Activated CD4-positive, alpha-beta T cell treated with anti-CD3 and anti-CD28 coated beads for 1 hour (primary cell): ENCODE measurements at regions not wholly inside any gene's neighbourhood (a gene's known extent, or its start where the extent isn't known, plus 50 kb on each side); places are given as distances from the start of the nearest gene placed in this dataset.
"Not testable (repeated sequence)": the region's sequence is repeated elsewhere in the genome, so short reads cannot be mapped to it uniquely, and the experiment has no call there.

Experiments used
- DNase-seq: peaks from one replicate; pipeline ENCODE4 v3.0.0-alpha.2; 2020

DNA sequence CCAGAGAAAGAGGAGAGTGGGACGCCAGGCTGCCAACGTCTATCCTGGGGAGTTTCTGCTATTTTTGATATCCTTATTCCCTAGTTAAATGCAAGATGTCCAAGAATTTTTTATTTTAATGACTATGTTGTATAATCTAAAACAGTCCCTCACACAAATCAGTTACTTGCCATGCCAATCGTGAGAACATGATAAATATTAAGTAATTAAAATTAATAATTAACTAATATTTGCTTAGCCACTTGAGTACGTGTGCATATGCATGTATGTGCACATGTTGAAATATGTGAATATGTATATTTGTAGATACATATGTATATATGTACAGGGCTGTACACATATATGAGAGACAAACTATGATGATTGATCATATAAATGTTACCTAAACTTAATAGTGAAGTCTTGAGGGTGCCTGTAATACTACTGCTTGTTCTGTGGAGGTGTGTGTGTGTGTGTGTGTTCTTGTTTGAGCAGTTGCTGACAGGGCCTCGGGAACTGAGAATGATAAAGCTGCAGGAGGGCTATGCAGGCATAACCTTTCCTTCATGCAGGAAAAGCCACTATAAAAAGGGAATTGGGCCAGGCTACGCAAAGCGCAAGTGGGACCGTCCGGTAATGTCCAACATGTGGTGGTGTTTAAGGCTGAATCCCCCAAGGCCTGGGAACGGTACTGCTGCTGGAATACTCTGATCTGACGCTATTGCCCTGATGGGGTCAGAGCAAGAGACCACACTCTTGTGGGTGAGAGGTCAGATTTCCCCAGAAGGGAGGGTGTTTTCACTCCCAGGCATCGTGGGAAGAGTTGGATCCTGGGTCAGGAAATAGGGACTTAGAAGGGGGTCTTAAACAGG, 148.3 kb upstream of the TBX18 start:
- no peak for DNase-seq

DNA sequence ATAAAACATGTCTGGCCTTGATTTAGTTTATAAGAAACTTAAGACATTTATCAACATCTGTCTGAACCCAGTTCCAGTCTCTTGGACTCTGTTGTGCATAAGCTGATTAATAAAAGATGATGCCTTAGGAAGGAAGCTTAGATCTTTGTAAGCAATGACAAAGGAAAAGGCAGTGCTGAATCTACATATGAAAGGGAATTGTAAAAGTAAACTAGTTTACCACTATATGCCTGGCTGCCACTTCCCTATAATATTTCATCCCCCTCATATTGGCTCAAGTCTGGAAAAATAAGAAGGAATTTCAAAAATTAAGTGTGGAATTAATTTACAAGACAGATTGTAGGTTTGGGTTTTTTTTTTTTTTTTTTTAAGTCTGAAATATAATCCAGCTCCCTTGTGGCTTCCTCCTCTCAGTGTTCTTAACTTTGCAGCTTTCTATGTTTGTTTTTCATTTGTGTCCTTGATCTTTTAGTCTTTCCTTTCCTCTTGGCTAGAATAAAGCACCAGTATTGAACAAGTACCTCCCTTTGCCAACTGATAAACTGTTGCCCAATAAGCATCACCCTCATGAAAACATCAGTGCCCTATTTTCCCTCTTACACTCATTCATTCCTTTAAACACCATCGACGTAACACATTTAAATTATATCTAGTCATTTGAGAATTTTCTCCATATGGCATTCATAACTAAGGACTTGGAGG, 146.7 kb upstream of the TBX18 start:
- DNase-seq, result no peak

DNA sequence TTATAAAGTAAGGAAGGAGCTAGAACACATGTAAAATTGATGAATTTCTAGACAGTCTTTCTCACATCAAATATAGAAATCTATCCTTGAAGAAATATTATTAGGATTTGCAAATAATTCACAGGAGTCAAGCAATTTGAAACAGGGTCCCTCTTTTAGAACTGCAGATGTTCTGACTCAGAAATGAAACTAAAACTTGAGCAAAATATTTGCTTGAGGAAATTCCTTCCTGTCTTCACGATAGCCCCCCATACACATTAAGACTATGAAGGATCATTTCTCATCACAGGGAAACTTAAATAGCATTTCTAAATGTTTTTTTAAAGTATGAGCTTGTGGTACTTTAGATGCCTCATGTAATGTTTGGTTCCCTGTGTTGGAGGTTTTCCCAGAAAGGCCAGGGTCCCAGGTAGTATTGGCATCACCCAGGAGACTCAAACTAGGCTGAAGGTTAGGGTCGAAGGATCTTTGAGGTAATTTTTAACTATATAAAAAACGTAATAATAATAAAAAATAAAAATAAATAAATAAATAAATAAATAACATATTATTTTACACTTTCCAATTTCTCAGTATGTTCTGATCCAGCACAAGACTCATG, 144.0 kb upstream of the TBX18 start:
- no peak for DNase-seq

DNA sequence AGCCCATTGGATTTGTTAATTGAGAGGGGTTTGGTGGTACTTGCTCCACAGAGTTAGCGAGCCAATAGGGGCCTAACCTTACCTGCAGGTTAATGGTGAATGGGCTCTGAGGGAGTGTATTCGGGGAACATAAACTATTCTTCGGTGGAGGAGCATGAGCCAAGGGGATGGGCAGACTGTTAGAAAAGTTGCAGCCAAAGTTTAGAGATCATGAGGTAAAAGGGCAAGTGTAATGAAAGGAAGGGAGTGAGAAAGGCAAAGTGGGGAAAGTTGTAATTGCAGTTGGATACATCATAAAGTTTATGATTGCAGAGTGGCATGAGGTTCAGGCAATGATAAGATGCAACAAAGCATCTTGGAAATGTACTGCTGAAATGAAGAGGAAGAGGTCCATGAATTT, 142.1 kb upstream of the TBX18 start:
- no peak for DNase-seq

DNA sequence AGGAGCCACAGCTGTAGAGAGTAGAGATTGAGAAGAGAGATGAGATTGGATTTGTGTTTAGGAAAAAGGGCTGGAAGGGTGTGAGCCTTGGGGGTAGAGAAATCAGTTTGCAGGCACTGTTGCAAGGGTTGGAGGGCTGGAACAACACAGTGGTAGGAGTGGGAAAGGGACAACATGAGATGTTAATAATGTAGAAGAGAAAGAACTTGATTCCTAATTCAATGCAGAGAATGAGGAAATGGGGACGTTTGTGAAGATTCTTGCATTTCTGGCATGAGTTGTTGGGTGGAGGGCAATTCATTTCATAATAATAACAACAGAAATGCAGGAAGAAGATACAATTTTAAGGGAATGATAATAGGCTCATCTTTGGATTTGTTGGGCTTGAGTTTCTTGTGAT, 141.4 kb upstream of the TBX18 start:
- DNase-seq, result no peak

DNA sequence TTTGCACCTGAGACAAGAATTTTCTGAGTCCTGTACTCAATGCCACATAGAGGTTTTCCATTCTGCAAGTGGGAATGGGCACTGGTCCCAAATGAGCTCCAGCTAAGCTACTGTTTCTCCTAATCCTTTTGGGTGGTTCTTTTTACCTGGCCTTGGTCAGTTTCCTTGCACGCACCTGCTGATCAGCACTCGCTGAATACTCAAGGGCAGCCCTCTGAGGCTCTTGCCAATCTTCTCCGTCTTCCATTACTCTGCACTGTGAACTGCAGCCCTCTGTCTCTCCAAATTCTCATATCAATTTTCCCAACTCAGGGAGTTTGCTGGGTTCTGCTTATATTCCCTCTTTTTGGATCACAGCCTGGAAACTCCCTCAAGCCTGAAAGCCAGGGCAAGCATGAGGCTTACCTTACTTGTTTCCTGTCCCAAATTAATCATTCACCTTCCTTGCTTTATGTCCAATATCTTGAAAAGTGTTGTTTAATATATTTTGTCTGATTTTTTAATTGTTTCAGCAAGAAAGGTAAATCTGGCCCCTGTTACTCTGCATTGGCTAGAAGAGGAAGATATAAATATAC, 138.0 kb upstream of the TBX18 start:
- DNase-seq, result no peak

DNA sequence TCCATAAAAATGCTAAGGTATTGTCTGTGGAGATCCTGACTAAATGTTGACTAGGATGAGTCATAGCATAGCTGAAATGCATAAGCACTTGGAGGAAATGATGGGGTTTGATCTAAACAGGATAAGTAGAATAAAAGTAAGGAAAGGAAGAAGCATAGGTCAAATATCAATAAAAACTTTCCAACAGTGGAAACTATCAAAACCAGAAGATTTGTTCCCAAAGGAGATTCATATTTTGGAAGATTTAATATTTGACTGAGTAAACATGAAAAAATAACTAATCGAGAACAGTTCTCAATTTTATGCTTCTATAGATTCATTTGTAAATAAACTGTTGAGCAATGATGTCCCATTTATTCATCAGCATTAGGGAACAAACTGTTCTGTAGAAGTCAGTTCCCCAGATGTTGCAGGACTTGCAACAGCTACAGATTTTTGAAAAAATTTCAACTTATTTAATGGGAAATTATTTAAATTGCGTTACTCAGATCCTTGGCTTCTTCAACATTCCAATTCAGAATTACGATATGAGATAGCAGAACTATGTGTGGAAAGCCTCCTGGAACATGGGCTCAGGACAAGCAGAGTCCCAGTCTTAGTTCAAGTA, 133.7 kb upstream of the TBX18 start:
- DNase-seq, result no peak

DNA sequence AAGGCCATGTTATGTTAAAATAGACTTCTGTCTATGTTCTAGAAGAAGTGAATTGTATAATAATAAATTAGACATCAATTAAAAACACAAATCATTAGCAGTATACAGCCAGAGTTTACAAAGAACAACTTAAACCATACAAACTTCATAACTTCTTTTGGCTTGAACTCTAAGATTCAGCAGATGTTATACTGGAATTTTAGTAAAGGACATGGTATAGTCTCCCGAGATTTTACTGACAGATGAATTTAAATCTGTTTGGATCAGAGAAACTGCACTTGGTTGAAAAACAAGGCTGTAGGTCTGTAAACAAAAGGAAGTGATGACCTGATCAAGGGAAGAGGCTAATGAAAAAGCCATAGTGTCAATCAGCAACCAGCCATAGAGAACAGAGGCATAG, 132.6 kb upstream of the TBX18 start:
- DNase-seq, result no peak

DNA sequence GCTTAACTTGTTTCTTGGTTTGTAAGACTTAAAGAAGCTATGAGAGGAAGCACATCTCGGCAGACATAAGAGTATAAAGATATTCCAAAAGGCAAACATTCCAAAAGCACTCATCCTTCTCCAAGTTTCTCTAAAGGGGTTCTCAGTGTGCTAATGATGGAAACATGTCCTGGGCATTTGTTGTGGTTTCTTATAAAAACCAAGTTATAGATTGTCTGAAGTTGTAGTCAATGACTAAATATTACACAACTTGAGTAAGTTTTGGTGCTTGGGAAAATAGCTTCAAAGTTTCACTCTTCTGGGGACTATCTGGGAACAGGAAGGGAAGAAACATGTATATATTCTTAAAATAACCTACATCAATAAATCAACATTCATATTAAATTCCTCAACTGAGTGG, 128.3 kb upstream of the TBX18 start:
- no peak for DNase-seq

DNA sequence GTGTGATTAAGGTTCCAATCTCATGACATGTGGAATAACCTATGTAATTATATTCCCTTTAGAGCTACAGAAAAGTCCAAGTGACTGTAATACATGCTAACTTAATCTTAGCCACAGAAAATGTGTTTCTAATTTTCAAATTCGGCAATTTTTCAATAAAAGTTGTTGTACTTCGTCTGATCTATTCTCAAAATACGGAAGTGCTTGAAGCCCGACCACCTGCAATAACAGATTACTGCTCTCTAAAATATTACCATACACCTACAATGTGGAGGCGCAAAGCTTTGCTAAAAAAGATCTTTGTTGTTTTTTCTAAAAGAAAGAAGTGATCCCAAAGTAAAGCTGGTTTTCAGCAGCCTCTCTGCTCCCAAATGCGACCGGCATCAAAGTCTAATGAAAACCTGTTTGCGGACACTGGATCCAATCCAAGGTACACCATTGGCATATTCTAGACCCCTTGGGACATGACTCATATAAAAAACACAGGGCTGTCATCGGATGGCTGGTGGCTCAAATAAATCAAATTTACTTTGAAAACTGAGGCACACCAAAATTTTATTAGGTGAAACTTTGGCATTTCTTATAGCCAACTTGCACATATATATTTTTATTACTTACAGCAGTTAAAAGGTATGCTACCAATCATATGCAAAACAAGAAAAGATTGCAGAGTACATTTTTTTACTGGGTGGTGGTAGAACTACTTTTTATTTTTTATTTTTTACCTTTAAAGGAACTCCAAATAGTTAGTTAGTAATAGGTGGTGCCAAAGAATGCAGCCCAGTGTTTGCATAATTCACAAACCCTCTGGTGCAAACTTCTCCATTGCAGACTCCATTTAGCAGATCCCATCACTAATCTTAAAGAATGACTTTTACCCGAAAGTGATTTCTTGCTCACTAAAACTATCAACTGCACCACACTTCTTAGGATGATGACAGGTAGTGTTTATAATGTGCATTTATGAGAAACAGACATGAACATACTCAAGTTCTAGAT, 118.7 kb upstream of the TBX18 start:
- DNase-seq, result no peak

DNA sequence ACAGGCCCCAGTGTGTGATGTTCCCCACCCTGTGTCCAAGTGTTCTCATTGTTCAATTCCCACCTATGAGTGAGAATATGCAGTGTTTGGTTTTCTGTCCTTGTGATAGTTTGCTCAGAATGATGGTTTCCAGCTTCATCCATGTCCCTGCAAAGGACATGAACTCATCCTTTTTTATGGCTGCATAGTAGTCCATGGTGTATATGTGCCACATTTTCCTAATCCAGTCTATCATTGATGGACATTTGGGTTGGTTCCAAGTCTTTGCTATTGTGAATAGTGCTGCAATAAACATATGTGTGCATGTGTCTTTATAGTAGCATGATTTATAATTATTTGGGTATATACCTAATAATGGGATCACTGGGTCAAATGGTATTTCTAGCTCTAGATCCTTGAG, 115.0 kb upstream of the TBX18 start:
- not testable (repeated sequence) for DNase-seq

DNA sequence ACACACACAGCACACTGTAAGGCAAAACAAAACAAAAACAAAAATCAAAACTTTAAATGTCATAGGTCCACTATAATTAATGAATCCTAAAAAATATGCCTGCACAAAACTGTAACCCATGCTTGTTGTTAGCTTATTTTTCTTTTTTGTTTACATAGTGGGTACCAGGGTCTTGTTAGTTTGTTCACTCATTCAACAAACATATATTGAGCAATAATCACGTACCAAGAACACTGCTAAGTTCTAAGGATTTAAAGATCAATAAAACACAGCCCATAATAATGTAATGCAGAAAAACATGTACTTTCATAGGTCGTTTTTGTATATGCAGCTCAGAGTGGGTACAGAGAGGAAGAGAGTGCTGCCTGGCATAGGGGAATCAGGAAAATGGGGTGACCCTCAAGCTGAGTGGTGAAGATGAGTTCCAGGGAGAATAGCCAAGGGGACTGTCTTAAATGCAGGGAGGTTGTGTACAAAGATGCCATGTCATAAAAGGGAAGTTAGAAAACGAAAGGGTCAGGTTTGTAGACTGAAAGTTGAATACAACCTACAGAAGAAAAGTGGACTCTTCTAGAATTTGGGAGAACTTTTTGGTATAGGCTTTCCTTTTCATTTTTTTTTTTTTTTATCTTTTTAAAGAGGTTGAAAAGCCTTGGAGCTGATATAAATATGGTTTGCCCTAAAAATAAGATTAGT, 113.3 kb upstream of the TBX18 start:
- DNase-seq, result no peak

DNA sequence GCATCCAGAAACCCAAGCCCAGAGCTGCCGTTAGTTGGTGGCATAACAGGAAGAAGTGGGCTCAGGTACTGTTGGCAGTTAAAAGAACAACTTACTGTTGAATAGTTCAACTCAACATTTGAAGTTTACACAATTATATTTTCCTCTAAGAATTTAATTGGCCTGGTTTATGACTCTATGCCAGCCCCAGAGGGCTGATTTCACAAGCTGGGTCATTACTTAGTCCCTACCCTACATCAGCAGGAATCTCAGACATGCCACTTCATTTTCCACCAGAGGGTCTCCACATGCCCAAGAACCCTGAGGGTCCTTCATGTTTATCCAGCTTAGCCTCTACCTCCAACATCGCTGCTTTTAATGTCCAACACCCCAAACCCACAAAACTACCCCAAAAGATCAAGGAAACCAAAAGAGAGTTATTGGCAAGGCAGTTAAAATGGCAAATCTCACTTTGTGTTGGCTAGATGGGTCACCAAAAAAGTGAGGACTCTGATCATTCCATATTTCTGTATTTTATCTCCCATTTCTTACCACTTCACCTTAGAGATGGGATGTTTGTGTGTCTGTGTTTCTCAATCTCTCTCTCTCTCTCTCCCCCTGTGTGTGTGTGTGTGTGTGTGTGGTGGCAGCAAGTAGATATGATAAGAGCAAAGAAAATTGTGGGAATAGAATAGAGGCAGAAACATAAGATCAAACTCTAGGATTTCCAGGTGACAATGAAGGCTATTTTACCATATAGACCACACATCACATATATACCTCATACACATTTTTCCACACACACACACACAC, 112.5 kb upstream of the TBX18 start:
- DNase-seq, result no peak

DNA sequence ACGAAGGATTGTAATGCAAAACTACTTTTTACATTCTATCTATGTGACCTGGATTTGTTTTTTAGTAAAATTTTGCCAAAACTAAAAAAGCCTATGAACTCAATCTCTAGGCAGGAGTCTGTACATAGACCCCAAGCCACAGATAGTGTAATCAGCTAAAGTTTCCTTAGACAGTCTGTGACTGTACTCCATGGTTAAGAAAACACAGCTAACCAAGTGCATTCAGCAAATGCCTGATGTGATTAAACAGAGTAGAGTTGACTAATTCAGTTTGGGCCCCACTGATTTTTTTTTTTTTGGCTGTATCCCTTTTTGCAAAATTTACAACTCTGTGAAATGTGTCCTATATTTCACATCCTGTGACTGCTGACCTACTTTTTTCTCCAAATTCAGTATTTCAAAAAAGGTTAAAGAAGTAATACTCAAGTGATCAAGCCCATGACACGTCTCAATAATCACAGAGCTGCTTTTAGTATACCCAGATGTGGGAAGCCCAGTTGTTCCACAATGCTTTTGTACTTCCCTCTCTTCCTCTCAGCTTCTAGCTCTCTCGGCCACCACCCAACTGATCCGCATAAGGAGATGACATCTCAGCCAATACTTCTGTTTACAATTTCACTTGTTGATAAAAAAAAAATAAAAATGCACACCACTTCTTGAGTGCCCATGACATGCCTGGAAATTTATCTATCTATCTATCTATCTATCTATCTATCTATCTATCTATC, 108.8 kb upstream of the TBX18 start:
- DNase-seq, result no peak

DNA sequence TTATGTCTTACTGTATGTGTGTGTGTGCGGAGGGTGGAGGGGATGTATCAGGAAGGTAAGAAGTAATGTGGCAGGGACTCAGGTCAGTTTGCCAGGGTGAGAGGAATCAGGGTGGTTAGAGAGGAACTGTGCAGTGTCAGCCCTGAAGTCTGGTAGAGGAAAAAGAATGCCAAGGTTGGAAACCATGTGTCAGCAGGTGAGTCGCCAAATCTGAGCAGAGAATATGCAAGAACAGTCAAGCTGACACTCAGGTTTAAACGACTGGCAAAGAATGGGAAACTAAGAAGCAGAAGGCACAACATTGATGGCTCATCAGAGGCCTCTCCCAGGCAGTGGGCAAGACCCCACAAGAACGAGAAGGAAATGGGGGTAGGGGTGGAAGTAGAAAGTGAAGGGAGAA, 107.5 kb upstream of the TBX18 start:
- no peak for DNase-seq

DNA sequence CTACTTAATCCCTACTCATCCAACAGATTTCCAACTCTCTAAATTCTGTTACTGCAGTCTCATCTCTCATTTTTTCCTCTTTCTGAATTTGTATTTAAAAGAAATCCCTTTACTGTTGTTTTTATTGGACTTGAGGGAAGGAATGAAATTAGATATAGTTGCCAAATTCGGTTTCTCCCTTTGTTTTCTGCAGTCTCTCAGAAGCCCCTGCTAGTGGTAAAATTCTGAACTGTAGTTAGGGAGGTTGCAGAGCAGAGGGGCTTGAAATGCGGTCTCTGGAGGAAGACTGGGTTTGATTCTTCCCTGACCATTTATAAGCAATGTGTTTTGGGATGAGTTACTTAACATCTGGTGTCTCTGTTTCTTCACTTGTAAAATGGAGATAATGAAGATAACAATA, 106.3 kb upstream of the TBX18 start:
- no peak for DNase-seq

DNA sequence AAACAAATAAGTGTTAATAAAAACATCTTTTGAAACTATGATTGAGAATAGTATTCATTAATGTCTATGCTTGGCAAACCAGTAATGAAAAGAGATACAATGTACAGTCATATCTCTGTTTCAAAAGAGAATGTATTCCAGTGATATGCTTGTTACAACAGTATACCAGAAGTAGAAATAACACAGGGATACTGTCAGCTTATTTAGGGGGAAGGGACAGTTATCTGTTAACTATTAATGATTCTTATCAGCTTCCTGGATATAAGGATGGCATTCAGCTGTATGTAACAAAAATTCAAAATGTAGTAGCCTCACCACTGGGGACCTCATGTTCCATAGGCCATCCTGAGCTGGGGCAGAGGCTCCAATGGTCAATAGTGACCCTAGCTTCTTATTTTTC, 103.8 kb upstream of the TBX18 start:
- no peak for DNase-seq

DNA sequence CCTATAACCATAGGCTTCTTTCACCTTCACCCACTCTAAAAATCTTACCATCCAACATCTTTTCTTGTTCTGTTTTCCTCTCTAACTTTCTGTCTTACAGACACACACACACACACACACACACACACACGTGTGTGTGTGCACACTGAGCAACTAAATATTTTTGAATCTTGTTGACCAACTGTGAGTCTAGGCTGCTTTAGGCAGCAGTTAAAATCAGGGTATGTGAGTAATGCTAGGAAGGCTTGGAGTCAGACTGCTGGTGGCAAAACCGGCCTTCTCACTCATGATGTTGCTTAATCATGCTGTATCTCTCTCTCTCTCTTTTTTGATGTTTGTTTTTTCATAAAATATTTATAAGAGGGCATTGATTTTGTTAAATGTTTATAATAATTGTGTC, 103.1 kb upstream of the TBX18 start:
- DNase-seq, result no peak

DNA sequence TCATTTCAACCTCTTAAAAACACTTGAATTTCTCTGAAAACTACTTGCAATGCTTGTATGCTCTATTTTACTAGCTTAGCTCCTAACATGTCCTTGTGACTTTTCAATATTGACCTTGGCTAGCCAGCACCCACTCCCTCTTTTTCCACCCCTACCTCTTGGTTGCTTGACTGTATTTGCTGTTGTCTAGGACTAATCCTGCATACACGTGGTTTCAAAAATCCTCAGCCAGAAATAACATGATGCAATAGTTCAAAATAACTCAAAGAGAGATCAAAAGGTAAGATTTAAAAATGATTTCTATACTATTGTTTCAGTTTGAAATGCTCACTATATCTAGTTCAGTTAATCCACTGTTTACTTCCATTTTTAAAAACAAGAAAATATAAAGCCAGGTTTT, 102.3 kb upstream of the TBX18 start:
- DNase-seq, result no peak

DNA sequence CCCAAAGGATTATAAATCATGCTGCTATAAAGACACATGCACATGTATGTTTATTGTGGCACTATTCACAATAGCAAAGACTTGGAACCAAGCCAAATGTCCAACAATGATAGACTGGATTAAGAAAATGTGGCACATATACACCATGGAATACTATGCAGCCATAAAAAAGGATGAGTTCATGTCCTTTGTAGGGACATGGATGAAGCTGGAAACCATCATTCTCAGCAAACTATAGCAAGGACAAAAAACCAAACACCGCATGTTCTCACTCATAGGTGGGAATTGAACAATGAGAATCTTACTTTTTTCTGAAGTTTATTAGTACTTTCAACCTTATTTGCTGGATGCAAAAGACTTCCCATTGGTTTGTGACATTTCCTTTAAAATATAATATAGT, 101.0 kb upstream of the TBX18 start:
- DNase-seq, result not testable (repeated sequence)
